GM10266 (cell line): ENCODE measurements at regions not wholly inside any gene's neighbourhood (a gene's known extent, or its start where the extent isn't known, plus 50 kb on each side); places are given as distances from the start of the nearest gene placed in this dataset.

ENCODE experiments used
- DNase-seq: peaks from one replicate; pipeline ENCODE4 v3.0.0; 2012; ENCODE audit errors: extremely low spot score
- CTCF ChIP-seq: IDR thresholded peaks from 2 replicates; pipeline ENCODE4 v1.5.1; 2012; ENCODE audit warnings: mild to moderate bottlenecking, low read depth; ENCODE audit not compliant: control insufficient read depth, insufficient read depth; ENCODE audit errors: missing control alignments

GRCh38 chr16:55029509-55029908, 98.8 kb downstream of the IRX5 start:
- no peak for DNase-seq
- no peak for TF ChIP-seq CTCF

- no peak for TF ChIP-seq CTCF
These were observed 100.3 kb downstream of the IRX5 start for GRCh38 chr16:55030944-55031343.

GRCh38 chr16:55031481-55031880, 100.8 kb downstream of the IRX5 start:
- no peak for DNase-seq
- TF ChIP-seq CTCF = no peak

More at GRCh38 chr16:55030944-55031343, 100.3 kb downstream of the IRX5 start:
- no peak for DNase-seq

GRCh38 chr16:55033225-55034156, 102.8 kb downstream of the IRX5 start:
- no peak for TF ChIP-seq CTCF
- DNase-seq = no peak

GRCh38 chr16:55035029-55035428, 104.4 kb downstream of the IRX5 start:
- DNase-seq = peak; percentile 38
- peak; percentile 60 for TF ChIP-seq CTCF

GRCh38 chr16:55035956-55036355, 105.3 kb downstream of the IRX5 start:
- no peak for DNase-seq
- no peak for TF ChIP-seq CTCF

- TF ChIP-seq CTCF = no peak
- DNase-seq = no peak
These were observed 105.7 kb downstream of the IRX5 start for GRCh38 chr16:55036371-55036821.
